ENCODE measurements at regions not wholly inside any gene's neighbourhood (a gene's known extent, or its start where the extent isn't known, plus 50 kb on each side); places are given as distances from the start of the nearest gene placed in this dataset.

GRCh38 chr2:240372101-240372500, 63.4 kb upstream of the GPC1 start:
- TF ChIP-seq, protein P1, sequence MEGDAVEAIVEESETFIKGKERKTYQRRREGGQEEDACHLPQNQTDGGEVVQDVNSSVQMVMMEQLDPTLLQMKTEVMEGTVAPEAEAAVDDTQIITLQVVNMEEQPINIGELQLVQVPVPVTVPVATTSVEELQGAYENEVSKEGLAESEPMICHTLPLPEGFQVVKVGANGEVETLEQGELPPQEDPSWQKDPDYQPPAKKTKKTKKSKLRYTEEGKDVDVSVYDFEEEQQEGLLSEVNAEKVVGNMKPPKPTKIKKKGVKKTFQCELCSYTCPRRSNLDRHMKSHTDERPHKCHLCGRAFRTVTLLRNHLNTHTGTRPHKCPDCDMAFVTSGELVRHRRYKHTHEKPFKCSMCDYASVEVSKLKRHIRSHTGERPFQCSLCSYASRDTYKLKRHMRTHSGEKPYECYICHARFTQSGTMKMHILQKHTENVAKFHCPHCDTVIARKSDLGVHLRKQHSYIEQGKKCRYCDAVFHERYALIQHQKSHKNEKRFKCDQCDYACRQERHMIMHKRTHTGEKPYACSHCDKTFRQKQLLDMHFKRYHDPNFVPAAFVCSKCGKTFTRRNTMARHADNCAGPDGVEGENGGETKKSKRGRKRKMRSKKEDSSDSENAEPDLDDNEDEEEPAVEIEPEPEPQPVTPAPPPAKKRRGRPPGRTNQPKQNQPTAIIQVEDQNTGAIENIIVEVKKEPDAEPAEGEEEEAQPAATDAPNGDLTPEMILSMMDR (IDR thresholded peaks at IDR 0.05) = no peak
- TF ChIP-seq POLR2A (IDR thresholded peaks at IDR 0.05) = no peak
- H3K27ac ChIP-seq = no peak overlapping the region
- intact Hi-C loops (cut with DNase I) = loop anchor here in 1 of 2 donors (10.0 kb wide), 1 partner anchor 117 kb away; no protein-coding TSS in a partner anchor
- no peaks in the 10 kb centered on the region for H3K9me3 ChIP-seq (replicated peaks in 1 of 3)
- 78 to 88% (median 81%) methylated on average over 4 to 5 of the region's 5 CpGs; no CpG with 5 or more reads in 1 of the 4 donors for WGBS, 4 donors
- H3K4me1 ChIP-seq (replicated peaks in 1 of 2) = peaks cover 21 to 37% of the 10 kb centered on the region in 2 donors
- H3K27me3 ChIP-seq = no peaks in the 10 kb centered on the region
- H3K4me3 ChIP-seq = no peak overlapping the region
- no peaks in the 10 kb centered on the region for H3K36me3 ChIP-seq (replicated peaks in 1 of 2)
- no peak for DNase-seq

GRCh38 chr2:240373289-240373885, 62.1 kb upstream of the GPC1 start:
- Histone ChIP-seq H3K27ac (peak overlapping the region in 4 of 5 donors; percentile 82 to 93 (median 84)), H3K9me3 (replicated peaks in 1 of 3) (no peaks in the 10 kb centered on the region), H3K4me1 (replicated peaks in 1 of 2) (peaks cover 21 to 36% of the 10 kb centered on the region in 2 donors), H3K27me3 (no peaks in the 10 kb centered on the region), H3K36me3 (replicated peaks in 1 of 2) (no peaks in the 10 kb centered on the region), H3K4me3 (no peak overlapping the region)
- TF ChIP-seq, protein P1 (IDR thresholded peaks at IDR 0.05) = no peak
- TF ChIP-seq POLR2A (IDR thresholded peaks at IDR 0.05) = no peak
- DNase-seq = no peak
- WGBS, 4 donors = 92 to 97% (median 94%) methylated on average over 17 to 20 of the region's 20 CpGs
- intact Hi-C loops (cut with DNase I) = loop anchor here in 1 of 2 donors (10.0 kb wide), 1 partner anchor 119 kb away; no protein-coding TSS in a partner anchor

DNA sequence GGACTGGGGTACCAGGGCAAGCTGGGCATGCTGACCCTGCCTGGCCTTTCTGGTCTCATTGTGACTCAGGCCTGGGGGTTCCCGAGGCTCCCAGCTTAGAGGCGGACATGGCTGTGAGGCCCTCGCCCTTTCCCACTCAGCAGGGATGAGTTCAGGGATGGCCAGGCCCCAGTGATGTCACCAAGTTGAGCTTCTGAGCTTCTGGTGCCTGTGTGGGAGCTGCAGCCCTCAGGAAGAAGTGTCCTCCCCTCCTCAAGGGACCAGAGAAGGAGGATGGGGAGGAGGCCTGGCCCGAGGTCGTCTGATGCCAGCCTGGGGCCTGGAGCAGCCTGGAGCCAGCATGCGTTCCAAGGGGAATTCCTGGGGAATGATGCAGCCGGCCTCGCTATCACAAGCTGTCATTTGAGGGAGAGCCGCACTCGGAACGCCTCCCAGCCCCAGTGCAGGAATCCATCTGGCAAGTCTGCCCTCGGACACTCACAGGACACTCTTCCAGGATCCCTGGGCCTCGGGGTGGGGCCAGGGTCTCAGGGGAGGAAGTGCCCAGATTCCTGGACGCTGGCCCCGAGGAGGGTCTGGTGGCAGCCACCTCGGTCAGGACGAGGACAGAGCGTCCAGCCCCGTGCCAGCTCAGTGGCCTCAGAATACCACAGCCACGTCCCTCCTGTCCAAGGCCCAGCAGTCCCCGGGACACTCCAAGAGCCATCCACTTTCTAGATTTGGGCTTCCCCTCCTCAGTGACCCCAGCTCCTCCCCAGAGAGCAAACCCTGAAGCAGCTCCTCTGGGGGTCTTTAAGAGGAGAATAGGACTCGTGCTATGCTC, 61.2 kb upstream of the GPC1 start:
- Histone ChIP-seq H3K27me3 (no peaks in the 10 kb centered on the region), H3K4me1 (replicated peaks in 1 of 2) (peaks cover 13 to 27% of the 10 kb centered on the region in 2 donors), H3K36me3 (replicated peaks in 1 of 2) (no peaks in the 10 kb centered on the region), H3K27ac (peak overlapping the region; percentile 54 to 93 (median 82)), H3K9me3 (replicated peaks in 1 of 3) (no peaks in the 10 kb centered on the region), H3K4me3 (no peak overlapping the region)
- 26 to 37% (median 35%) methylated on average over 11 to 22 of the region's 22 CpGs for WGBS, 4 donors
- TF ChIP-seq, protein P1 (IDR thresholded peaks at IDR 0.05) = no peak
- TF ChIP-seq POLR2A (IDR thresholded peaks at IDR 0.05) = peak in 1 of 2 donors; percentile 85
- intact Hi-C loops (cut with DNase I) = loop anchor here in 1 of 2 donors (10.0 kb wide), 1 partner anchor 119 kb away; no protein-coding TSS in a partner anchor
- peak; percentile 80 to 96 (median 94) for DNase-seq

GRCh38 chr2:240375024-240375645, 60.3 kb upstream of the GPC1 start:
- H3K9me3 ChIP-seq (replicated peaks in 1 of 3) = no peaks in the 10 kb centered on the region
- no peaks in the 10 kb centered on the region for H3K36me3 ChIP-seq (replicated peaks in 1 of 2)
- DNase-seq = no peak
- 93 to 95% (median 94%) methylated on average over 17 to 28 of the region's 28 CpGs for WGBS, 4 donors
- intact Hi-C loops (cut with DNase I) = loop anchor here in 1 of 2 donors (10.0 kb wide), 1 partner anchor 120 kb away; no protein-coding TSS in a partner anchor
- TF ChIP-seq, protein P1 (IDR thresholded peaks at IDR 0.05) = no peak
- TF ChIP-seq POLR2A (IDR thresholded peaks at IDR 0.05) = no peak
- H3K27ac ChIP-seq = peak overlapping the region in 4 of 5 donors; percentile 82 to 93 (median 84)
- H3K4me3 ChIP-seq = no peak overlapping the region
- H3K27me3 ChIP-seq = no peaks in the 10 kb centered on the region
- H3K4me1 ChIP-seq (replicated peaks in 1 of 2) = peaks cover 4 to 19% of the 10 kb centered on the region in 2 donors
